HG02798 (cell line): ENCODE measurements at regions not wholly inside any gene's neighbourhood (a gene's known extent, or its start where the extent isn't known, plus 50 kb on each side); places are given as distances from the start of the nearest gene placed in this dataset.
"Not testable (repeated sequence)": the region's sequence is repeated elsewhere in the genome, so short reads cannot be mapped to it uniquely, and the experiment has no call there.

Experiments used
- ATAC-seq: cut with Tn5 transposase; IDR thresholded peaks from one replicate; pipeline ENCODE4 v1.9.1; 2021; ENCODE audit warnings: mild to moderate bottlenecking; ENCODE audit not compliant: unreplicated experiment, poor library complexity

DNA sequence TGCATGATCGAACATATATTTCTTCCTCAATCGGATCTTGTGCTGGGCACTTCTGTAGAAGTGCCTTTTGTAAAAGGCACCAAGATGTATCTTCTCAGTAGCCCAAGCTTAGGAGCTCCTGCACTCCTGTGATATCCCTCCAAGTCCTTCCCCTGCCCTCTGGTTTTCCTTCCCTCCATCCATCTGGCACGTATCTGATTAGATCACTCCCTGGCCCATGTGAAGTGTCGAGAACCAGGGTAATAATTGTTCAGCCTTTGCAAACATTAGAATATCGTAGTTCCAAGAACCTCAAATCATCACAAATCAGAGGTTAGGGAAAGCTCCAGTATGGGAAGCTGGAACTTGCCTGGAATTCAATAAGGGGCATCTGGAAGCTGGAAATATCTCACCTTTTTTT lies 221.1 kb upstream of the AUTS2 start:
- no peak for ATAC-seq

DNA sequence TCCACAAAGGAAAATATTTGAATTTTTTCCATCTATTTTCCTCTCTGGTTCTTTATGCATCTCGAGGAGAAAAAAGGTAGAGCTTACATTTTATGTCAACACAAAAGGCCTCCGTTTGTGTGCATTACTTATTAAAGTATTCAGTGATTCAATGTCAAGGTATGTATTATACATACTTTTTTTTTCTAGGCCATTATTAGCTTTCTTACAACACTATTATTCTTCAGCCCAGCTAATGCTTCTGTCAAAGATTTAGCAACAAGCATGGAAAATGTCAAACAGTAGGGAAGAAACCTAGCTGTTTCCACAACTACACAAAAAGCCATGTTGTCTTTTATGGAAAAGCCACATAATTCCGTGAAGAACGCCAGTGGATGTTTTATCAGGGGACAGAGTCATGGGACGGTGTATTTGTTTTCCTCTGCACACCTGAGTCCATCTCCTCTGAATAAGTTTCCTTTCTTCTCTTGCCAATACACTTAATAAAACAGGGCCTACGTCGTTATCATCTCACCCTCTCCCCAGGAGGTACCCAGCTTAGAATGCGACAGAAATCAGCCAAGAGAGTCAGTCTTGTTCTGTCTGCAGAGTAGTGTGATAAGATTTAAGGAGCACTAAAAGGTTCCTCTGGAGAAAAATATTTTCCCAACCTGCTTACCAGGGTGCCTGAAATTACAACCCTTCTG lies 209.7 kb upstream of the AUTS2 start:
- no peak for ATAC-seq

DNA sequence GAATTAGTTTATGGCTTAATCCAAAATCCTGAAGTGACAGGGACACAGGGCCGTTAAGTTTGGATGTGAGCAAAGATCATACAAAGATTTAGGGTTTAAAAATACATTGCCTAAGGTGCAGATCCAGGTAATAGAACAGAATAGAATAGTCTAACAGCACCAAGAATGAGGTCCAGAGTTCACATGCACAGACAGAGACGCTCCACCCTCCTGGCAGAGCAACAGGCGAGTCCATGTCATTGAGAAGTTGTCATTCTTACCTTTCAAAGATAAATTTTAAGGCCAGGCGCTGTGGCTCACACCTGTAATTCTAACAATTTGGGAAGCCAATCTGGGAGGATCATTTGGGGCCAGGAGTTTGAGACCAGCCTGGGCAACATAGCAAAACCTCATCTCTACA lies 209.1 kb upstream of the AUTS2 start:
- ATAC-seq = no peak

DNA sequence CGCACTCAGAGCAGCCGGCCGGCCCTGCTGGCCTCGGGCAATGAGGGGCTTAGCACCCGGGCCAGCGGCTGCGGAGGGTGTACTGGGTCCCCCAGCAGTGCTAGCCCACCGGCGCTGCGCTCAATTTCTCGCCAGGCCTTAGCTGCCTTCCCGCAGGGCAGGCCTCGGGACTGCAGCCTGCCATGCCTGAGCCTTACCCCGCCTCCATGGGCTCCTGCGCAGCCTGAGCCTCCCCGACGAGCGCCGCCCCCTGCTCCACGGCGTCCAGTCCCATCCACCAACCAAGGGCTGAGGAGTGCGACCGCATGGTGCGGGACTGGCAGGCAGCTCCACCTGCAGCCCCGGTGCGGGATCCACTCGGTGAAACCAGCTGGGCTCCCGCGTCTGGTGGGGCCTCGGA lies 204.4 kb upstream of the AUTS2 start:
- ATAC-seq = not testable (repeated sequence)

DNA sequence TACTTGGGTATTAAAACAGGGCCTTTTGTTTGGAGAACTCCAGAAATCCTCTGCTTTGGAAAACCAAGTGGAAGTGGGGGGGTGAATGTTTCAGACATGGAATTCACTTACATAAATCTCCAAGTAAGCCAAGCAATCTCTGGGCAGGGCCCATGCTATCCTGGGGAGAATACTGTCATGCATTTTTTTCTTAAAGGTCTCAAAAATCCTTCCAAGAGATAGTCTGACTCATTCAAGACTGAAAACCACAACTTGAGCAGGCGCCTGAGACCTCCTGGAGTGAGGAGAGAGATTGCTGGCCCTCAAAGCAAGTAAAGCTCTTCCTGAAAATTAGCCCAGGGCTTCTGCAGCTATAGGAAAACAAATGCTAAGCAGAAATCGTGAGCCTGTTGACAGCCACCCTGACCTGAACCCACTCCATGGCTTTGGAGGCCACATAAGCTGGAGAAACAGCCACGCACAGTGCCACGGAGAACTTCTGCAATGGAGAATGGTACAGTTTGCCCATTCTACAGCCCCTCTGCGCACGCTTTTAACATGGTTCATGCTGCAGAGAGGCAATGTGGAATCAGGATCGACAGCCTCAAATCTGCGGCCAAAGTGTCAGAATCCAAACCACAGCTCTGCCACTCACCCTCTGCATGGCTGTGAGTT lies 203.1 kb upstream of the AUTS2 start:
- ATAC-seq = no peak

DNA sequence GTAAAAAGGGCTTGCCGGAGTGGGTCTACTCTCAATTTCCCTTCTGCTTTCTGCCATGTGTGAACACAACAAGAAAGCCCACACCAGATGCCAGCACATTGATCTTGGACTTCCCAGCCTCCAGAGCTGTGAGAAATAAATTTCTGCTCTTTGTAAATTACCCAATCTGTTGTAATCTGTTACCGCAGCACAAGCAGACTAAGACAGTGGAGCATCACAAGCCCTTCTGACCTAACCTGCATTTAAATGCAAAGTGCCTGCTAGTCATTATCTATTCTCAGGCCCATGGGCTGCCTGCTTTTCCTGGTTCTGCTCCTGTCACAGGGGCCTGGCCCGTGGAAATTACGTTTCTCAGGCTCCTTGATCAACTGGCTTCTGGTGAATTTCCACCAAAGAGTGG lies 199.3 kb upstream of the AUTS2 start:
- ATAC-seq = no peak

DNA sequence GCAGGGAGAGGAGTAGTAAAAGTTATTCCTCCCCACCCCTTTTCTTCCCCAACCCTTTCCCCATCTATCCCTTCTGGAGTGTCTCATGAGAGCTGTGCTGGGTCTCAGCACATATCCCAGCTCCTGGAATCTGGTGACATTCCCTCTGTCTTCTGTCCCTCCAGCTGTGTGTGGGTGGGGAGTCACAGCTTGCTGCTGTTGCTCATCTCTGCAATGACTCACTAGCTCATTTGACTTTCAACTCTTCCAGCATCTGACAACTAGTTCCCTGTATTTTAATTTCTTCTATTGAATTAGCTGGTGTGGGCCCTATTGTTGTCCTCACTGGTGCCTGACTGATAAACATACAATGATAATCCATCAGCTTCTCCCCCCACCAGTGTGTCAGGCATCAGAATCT lies 198.9 kb upstream of the AUTS2 start:
- ATAC-seq = no peak

DNA sequence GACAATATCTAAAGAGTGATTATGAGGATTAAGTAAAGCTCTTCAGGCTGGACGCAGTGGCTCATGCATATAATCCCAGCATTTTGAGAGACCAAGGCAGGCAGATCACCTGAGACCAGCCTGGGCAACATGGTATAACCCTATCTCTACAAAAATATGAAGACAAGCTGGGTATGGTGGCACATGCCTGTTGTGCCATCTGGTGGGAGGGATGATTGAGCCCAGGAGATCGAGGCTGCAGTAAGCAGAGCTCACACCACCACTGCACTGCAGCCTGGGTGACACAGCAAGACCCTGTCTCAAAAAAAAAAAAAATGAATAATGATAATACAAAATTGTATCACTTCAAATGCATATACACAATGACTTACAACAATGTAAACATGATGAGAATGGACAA lies 195.6 kb upstream of the AUTS2 start:
- ATAC-seq = no peak

DNA sequence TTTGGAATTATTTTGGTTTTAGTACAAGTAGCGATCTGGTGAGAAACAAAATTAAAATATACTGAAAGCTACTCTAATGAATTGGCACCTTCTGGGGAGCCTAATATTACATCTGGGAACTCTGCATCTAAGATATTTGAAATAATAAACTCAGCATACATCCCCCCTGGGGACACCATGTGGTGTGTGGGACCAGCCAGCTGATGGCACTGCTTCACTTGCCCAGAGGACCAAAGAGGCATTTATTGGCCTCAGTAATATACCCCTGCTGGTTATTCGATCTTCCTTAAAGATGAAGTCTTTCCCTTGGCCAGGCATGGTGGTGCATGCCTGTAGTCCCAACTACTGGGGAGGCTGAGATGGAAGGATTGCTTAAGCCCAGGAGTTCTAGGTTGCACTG lies 195.1 kb upstream of the AUTS2 start:
- ATAC-seq = no peak

DNA sequence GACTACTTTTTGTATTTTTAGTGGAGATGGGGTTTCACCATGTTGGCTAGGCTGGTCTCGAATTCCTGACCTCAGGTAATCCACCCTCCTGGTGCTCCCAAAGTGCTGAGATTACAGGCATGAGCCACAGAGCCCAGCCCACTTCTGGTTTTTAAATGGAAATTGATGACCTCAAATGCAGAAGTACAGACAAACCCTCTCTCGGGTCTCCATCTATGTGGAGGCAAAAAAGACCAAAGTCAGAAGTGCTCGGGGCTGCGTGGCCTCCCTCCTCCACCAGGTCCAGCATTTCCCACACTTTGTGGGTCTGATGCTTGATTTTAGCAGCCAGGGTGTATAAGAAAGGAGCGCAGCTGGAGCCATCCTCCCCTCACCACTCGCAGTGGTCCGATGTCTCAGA lies 187.3 kb upstream of the AUTS2 start:
- no peak for ATAC-seq

DNA sequence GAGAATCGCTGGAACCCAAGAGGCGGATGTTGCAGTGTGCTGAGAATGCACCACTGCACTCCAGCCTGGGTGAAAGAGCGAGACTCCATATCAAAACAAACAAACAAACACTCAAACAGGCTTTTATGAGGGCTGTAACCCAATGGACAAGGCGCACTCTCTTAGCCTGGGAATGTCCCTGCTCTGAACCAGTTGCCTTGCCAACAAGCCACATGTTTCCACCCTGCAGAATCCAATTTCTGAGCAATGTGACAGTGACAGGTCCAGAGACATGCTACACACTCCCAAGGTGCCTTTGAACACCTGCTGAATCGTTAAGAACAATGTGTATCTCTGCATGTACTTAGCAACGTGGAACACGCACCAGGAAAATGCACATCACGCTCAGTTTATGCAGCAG lies 186.8 kb upstream of the AUTS2 start:
- ATAC-seq = no peak

DNA sequence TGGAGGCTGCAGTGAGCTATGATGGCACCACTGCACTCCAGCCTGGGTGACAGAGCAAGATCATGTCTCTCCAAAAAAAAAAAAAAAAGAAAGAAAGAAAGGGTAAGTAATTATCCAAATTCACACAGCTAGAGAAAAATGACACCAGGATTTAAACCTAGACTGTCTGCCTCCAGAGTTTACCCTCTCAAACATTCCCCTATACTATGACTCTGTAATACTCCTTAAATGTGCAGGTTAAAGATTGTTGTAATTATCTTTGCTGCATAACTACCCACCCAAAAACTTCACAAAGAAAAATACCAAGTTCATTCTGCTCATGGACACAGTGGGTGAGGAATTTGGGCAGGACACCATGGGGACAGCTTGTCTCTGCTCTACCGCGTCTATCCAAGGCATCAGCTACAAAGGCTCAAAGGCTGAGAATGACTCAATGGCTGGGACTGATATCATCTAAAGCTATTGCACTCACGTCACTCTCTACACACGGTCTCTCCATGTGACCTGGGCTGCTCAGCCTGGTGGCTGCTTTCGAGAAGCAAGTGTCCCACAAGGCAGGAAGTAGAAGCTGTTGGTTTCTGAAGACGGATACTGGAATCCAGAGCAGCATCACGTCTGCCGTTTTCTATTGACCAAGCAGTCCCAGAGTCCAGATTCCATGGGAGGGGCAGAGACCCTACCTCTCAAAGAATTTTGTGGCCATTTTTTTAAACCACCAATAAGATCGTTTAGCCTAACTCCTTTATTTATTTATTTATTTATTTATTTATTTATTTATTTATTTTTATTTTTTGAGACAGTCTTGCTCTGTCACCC lies 185.7 kb upstream of the AUTS2 start:
- peak; percentile 67 for ATAC-seq

DNA sequence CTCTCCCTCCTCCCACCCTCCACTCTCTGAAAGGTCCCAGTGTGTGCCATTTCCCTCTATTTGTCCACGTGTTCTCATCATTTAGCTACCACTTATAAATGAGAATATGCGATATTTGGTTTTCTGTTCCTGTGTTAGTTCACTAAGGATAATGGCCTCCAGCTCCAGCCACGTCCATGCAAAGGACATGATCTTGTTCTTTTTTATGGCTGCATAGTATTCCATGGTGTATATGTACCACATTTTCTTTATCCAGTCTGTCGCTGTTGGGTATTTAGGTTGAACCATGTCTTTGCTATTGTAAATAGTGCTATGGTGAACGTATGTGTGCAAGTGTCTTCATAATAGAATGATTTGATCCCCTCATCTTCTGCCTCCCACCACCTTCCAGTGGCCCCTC lies 183.7 kb upstream of the AUTS2 start:
- ATAC-seq = no peak

DNA sequence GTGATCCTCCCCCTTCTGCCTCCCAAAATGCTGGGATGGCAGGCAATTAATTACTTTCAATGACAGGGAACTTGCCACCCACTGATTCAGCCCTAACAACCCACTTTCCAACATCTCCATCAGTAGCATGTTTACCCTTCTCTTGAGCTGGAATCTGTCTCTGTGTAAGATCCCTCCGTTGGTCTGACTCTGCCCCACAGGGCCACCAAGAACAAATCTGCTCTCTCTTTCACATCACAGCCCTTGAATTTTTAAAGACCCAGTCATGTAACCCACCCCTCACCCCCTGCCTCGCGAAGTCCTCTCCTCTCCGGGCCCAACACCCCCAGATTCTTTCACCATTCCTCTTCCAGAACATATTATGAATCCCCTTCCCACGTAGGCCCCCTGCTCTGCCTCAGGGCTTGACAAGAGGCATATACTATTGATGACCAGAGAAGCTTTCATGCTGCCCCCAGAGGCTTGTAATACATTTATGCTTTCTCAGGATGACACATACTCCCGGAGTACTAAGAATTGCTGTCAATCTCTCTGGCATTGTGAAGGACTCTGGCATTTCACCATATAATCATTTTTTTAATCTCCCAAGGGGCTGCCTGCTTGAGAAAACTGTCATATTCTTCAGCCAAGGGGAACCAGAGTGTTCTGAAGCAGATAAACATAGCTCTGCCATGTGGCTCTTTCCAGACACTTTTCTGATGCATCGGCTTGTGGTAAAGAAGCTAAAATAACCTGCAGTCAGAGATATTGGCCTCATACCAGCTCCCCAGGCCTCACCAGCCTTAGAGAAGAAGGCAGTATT lies 179.2 kb upstream of the AUTS2 start:
- ATAC-seq = no peak

DNA sequence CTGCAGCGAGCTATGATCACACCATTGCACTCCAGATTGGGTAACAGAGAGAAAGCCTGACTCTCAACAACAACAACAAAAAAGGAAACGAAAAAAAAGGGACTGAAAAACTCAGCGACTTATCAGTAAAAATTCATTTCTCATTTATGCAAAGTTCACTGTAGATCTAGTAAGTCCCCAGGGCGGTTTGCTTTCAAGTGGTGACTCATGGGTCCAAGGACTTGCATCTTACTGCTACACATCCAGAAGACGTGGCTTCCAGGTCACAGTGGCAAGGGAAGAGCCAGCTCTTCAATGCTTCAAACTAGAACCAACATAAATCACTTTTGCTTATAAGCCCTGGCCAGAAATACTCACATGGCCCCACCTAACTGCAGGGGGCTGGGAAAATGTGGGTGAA lies 178.3 kb upstream of the AUTS2 start:
- peak; percentile 42 for ATAC-seq

DNA sequence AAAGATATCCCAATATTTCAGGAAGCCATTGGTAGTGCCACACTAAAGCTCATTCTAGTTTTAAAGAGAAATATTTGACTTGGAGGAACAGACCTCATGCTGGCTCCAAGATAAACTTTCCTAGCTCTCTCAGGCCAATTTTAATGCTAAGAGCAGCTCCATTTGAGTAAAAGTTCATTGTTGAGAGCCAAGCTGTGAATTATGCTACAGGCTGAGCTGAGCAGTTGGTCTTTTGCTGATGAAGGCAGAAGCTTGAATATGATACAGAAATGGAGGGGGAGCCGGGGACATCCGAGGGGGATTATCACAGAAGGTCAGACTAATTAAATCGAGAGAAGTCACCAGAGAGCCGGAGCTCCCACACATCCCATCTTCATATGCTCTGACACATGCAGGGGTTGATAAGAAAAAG lies 175.7 kb upstream of the AUTS2 start:
- ATAC-seq = no peak

DNA sequence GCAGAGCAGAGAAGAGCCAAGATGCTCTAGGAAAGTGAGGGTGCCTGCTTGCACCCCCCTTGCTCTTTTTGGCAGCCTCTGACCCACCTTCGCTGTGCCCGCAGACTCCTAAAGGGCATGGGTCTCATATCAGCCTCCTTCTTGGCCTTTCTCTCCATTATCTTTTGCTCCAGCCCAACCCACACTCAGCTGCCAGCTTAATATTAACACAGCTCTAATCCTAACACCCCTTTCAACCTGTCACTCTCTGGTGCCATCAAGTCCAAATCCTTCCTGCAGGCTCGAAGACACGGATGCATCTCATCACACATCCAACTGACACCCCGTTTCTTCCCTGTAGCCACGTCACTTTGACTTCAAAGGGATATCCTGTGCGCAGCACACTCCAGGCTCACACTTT lies 171.6 kb upstream of the AUTS2 start:
- no peak for ATAC-seq

DNA sequence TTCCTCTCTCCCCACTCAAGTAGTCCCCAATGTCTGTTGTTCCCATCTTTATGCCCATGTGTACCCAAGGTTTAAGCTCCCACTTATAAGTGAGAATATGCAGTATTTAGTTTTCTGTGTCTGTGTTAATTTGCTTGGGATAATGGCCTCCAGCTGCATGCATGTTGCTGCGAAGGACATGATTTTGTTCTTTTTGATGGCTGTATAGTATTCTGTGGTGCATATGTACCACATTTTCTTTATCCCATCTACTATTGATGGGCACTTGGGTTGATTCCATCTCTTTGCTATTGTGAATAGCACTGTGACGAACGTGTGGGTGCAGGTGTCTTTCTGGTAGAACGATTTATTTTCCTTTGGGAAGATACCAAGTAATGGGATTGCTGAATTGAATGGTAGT lies 170.2 kb upstream of the AUTS2 start:
- no peak for ATAC-seq

DNA sequence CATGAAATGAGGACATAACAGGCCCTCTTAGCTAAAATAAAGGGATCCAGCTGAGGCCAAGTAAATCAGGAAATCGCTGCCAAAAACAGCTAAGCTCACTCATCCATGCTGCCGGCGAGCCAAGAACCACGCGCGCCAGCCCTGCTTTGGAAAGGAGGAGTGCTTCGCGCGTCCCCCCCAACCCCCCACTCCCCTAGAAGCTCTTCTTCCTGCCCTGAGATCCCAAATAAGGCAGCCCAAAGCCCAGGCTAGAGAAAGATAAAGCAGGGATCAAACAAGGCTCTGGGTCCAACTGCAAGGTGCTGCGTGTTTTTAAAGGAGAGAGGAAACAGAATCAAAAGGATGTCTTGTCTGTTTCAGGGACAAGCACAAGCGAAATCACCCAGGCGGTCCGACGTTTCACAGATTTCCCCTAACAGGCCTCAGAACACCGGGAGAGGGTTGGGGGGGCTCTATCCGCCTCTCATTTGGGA lies 168.3 kb upstream of the AUTS2 start:
- ATAC-seq = no peak

DNA sequence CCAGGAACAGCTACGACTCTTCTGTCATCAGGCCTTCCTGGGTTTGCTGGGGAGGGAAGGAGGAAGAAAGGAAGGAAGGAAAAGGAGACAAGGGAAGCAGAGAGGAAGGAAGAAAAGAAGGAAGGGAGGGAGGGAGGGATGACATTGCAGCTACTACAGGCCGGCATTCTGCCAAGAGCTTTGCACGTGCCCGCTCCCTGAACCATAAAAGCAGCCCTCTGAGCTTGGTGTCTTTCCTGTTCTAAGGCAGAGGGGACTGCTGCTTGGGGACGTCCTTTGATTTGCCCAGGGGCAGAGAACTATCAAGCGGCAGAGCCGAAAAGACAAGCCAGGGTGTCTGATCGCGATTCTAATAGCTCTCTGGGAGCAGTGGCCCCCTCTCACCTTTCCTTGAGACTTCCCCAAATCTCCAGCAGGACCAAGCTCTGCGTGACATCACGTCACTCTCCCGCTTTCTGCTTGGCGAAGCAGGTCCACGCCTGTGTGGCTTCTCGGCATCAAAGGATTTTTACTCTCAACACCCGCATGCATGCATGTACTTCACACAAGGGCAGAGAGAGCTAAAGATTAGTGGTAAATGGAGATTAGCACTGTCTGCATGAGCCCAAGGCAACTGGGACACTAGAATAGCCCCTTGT lies 167.8 kb upstream of the AUTS2 start:
- ATAC-seq = no peak
